ENCODE measurements at regions not wholly inside any gene's neighbourhood (a gene's known extent, or its start where the extent isn't known, plus 50 kb on each side); places are given as distances from the start of the nearest gene placed in this dataset.

GRCh38 chr3:162802228-162802965, 1305.8 kb downstream of the OTOL1 start:
- no peak for DNase-seq (ENCODE audit: low spot score)

- no peak for DNase-seq (ENCODE audit: low spot score)
Measured at GRCh38 chr3:162810776-162811175, 1314.2 kb downstream of the OTOL1 start.

- DNase-seq (ENCODE audit: low spot score), result no peak
Measured at GRCh38 chr3:162842549-162843216, 1346.1 kb downstream of the OTOL1 start.

- DNase-seq (ENCODE audit: low spot score), result no peak
Measured at GRCh38 chr3:162845918-162846317, 1349.3 kb downstream of the OTOL1 start.

GRCh38 chr3:162847511-162847910, 1350.9 kb downstream of the OTOL1 start:
- no peak for DNase-seq (ENCODE audit: low spot score)

- no peak for DNase-seq (ENCODE audit: low spot score)
Measured at GRCh38 chr3:162863579-162863978, 1367.0 kb downstream of the OTOL1 start.

GRCh38 chr3:162865466-162865865, 1368.9 kb downstream of the OTOL1 start:
- no peak for DNase-seq (ENCODE audit: low spot score)

- DNase-seq (ENCODE audit: low spot score), result no peak
Measured at GRCh38 chr3:162879021-162879562, 1382.5 kb downstream of the OTOL1 start.

- no peak for DNase-seq (ENCODE audit: low spot score)
Measured at GRCh38 chr3:162884373-162884772, 1387.8 kb downstream of the OTOL1 start.

- no peak for DNase-seq (ENCODE audit: low spot score)
Measured at GRCh38 chr3:162892921-162893793, 1396.5 kb downstream of the OTOL1 start.

- no peak for DNase-seq (ENCODE audit: low spot score)
Measured at GRCh38 chr3:162897291-162897690, 1400.7 kb downstream of the OTOL1 start.

GRCh38 chr3:162932503-162932902, 1435.9 kb downstream of the OTOL1 start:
- DNase-seq (ENCODE audit: low spot score), result no peak

GRCh38 chr3:162933656-162934055, 1437.0 kb downstream of the OTOL1 start:
- no peak for DNase-seq (ENCODE audit: low spot score)

- DNase-seq (ENCODE audit: low spot score), result no peak
Measured at GRCh38 chr3:162936706-162937105, 1440.1 kb downstream of the OTOL1 start.

- DNase-seq (ENCODE audit: low spot score), result no peak
Measured at GRCh38 chr3:162938083-162938482, 1441.5 kb downstream of the OTOL1 start.

- no peak for DNase-seq (ENCODE audit: low spot score)
Measured at GRCh38 chr3:162945626-162946025, 1449.0 kb downstream of the OTOL1 start.

GRCh38 chr3:162956711-162957110, 1460.1 kb downstream of the OTOL1 start:
- no peak for DNase-seq (ENCODE audit: low spot score)

- no peak for DNase-seq (ENCODE audit: low spot score)
Measured at GRCh38 chr3:162960269-162960668, 1463.7 kb downstream of the OTOL1 start.

GRCh38 chr3:162970292-162970691, 1473.7 kb downstream of the OTOL1 start:
- peak; percentile 24 for DNase-seq (ENCODE audit: low spot score)

GRCh38 chr3:162971715-162972114, 1475.1 kb downstream of the OTOL1 start:
- DNase-seq (ENCODE audit: low spot score), result no peak

GRCh38 chr3:162973428-162973917, 1476.9 kb downstream of the OTOL1 start:
- DNase-seq (ENCODE audit: low spot score), result no peak

GRCh38 chr3:162978136-162978535, 1481.5 kb downstream of the OTOL1 start:
- DNase-seq (ENCODE audit: low spot score), result no peak
